Activated T-cell treated with anti-CD3 and anti-CD28 coated beads for 4 hours (primary cell): ENCODE measurements at regions not wholly inside any gene's neighbourhood (a gene's known extent, or its start where the extent isn't known, plus 50 kb on each side); places are given as distances from the start of the nearest gene placed in this dataset.
"Not testable (repeated sequence)": the region's sequence is repeated elsewhere in the genome, so short reads cannot be mapped to it uniquely, and the experiment has no call there.

Experiments
- DNase-seq: peaks from one replicate; pipeline ENCODE4 v3.0.0-alpha.2; 2020

GRCh38 chr21:28151758-28152157 is 840.9 kb downstream of the LTN1 start:
- no peak for DNase-seq

DNA sequence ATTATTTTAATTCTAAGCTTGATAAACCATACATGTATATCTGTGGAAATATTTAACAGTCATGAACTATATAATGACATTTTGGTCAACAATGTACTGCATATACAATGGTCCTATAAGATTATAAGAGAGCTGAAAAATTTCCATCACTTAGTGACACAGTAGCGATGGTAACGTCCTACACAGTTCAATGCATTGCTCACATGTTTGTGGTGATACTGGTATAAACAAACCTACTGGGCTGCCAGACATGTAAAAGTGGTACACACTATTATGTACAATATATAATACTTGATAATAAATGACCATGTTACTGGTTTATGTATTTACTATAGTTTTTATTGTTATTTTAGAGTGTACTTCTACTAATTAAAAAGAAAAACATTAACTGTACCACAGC is 841.9 kb downstream of the LTN1 start:
- no peak for DNase-seq

DNA sequence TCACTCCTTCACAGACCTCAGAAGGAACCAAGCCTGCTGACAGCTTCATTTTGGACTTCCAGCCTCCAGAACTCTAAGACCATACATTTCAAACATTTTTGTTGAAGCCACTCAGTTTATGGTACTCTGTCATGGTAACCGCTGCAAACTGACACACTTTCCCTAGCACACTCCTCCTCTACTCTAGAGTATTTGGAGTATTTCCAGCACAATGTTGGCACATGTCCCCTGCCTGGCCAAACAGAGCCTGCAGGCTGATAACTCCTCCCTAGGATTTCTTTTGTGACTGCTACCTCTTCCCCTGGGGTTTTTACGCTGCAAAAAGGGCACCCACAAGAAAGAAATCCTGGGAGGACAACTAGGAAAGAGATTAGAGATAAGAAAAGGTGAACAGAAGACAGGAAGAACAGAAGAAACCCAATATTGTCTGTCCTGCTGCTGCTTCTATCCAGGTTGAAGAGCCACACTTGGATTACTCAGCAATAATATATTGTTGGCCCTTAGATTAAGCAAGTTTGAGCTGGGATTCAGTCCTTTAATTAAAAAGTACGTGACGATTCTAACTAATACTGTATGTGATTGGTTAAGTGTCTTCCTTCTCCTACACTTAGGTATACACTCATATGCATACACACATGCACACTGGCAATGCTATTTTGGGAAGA is 844.1 kb downstream of the LTN1 start:
- DNase-seq = no peak

GRCh38 chr21:28144653-28145052 is 848.0 kb downstream of the LTN1 start:
- DNase-seq = no peak

DNA sequence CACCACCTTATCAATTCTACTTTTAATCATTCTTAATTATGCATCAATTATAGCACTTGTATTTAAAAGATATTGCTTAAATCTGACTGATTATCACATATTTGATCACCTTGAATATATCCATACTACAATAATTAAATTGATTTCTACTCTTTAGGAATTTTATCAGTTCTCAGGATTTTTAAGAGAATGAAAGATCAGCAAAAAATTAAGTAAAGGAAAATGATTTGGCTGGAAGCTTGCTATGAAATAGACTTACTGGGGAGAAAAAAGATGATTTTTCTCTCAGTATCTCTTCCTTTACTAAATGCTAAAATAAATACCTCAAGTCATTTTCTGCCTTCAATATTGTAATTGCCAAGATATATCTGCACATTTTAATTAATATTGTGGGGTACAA is 848.6 kb downstream of the LTN1 start:
- DNase-seq = no peak

- no peak for DNase-seq
Measured at GRCh38 chr21:28142697-28143096, 850.0 kb downstream of the LTN1 start.

DNA sequence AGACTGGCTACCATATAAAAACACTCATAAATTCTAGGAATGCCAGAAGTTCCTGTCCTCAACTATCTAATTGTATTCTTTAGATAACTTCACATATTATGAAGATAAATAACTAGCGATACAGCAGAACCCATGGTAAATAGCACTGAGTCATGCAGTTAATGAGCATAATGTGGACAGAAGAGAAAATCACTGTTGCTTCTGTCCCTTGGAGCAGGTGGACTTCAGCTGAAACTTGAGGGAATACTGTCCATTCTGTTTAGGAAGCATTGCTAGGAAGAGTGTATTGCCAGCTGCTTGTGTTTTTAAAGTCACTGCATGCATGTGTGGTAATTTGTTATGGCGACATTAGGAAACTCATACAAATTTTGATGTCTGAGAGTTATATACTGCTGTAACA is 854.4 kb downstream of the LTN1 start:
- no peak for DNase-seq

DNA sequence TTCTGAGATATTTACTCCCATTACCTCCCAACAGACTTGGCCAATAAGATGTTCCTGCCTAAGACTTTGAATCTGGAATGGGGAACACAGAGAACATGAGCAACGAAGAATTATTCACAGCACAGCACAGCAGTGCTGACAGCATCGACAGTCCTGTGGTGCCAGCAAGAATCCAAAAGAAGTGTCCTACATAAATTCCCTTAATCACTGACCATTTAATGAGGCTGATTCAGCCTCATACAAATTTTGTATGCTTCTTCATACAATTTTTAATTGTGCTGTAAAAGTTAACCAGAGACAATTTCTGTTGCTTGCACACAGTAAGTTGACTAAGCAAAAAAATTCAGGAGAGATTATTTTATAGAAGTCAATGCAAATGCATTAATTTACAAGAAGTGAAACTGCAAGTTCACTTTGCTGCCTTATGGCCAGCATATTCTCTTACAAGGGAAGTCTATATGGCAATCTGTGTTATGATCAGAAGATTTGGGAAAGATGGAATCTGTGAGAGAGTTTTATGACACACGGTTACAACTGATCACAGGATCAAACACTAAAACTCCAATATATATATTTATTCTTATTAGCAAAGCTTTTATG is 855.9 kb downstream of the LTN1 start:
- DNase-seq = no peak

GRCh38 chr21:28135646-28136045 is 857.0 kb downstream of the LTN1 start:
- no peak for DNase-seq

DNA sequence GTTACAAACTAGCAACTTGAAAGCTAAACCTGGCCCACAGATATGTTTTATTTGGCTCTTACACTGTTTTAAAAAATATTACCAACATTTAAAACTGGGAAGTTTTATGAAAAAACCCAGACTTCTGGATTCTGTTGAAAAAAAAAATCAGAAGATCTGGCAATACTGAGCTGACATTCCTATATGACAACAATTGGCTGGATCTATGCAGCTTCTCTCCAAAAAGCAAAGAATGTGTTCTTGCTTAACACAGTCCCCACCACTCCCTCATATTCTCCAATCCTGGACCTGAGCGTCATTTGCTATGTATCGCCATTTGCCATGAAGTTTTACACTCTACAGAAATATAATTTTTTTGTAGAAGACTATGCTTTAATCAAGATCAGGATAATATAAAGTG is 859.6 kb downstream of the LTN1 start:
- no peak for DNase-seq

DNA sequence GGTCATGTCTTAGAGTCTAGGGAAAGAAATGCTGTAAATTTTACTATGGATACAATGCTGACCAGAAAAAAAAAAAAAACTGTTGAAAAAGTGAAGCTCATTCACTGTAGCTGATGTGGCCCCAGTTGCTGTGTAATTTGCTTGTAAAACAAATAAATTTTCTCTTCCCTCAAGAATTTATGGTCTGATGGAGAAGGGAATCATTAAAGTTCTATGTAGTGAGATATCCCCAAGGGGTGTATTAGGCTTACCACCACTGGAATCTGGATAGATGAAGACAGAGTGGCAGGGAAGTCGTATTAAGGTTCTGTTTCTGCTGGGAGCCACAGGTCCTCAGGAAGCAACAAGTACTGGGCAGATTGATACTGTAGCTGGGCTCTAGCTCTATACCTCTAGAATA is 860.0 kb downstream of the LTN1 start:
- no peak for DNase-seq

DNA sequence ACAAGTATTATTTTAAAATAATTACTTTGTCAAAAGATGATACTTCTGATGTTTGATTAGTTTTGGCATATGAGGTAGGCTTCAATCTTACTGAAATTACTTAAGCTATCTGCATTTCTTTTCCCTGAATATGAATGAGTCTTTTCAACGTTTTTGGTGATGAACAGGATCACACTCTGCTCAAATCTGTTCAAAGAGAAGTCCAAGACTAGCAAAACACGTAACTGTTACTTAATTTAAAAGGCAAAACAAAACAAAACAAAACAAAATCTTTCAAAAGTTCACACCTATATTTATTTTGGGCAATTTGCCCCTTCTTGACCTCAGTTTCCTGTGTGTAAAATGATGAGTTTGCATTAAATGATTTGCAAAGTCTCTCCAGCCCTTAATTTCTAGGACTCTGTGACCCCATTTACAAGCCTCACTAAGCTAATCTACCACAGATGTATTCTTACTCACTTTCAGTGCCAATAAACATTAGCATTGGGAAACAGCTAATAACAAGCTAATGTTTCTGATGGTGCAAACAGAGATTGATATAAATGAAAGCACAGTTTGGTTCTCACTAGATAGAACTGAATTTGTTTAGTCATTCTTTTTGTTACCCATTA is 865.4 kb downstream of the LTN1 start:
- DNase-seq = no peak

DNA sequence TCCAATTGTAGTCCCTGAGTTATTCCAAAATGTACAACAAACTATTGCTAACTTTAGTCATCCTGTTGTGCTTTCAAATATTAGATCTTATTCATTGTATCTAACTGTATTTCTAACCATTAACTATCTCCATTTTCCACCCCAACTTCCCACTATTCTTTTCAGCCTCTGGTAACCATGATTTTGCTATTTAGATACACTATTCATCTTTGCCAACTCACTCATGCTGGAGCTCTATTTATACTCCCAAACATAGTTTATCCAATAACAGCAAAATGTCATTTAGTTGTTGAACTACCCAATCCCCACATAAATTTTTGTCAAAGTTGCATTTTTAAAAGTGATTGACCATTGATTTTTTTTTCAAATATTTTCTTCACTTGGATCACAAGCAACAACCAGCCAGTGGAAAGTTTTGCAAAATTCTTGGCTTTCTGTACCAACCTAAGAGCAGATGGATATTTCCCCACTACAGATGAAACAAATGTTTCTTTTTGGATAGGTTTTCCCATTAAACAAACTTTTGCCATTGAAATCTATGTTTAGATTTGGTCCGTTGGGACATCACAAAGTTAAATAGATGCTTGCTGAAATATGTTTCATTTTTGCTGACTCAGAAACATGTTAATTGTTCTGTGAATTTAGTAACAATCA is 866.0 kb downstream of the LTN1 start:
- no peak for DNase-seq

GRCh38 chr21:28124541-28124940 is 868.1 kb downstream of the LTN1 start:
- DNase-seq = no peak

DNA sequence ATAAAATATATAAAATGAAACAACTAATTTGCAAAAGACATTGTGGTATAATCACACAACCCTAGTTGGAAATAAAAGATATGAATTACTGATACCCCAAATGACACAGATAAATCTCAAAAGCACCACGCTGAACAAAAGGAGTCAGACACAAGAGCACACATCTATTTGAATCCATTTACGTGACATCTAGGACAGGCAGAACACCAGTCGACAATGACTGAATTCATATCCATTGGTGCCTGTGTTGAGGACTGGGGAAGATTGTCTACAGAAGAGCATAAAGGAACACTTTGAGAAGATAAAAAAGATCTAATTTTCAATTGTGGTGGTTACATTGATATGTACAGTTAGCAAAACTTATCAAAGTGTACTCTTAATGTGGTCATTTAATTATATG is 874.1 kb downstream of the LTN1 start:
- no peak for DNase-seq

- DNase-seq = not testable (repeated sequence)
Measured at GRCh38 chr21:28114986-28115385, 877.7 kb downstream of the LTN1 start.

GRCh38 chr21:28113718-28114117 is 879.0 kb downstream of the LTN1 start:
- no peak for DNase-seq

GRCh38 chr21:28112511-28112910 is 880.2 kb downstream of the LTN1 start:
- no peak for DNase-seq

GRCh38 chr21:28111151-28111619 is 881.5 kb downstream of the LTN1 start:
- no peak for DNase-seq

GRCh38 chr21:28110716-28111115 is 882.0 kb downstream of the LTN1 start:
- DNase-seq = no peak

- no peak for DNase-seq
Measured at GRCh38 chr21:28110074-28110473, 882.6 kb downstream of the LTN1 start.

DNA sequence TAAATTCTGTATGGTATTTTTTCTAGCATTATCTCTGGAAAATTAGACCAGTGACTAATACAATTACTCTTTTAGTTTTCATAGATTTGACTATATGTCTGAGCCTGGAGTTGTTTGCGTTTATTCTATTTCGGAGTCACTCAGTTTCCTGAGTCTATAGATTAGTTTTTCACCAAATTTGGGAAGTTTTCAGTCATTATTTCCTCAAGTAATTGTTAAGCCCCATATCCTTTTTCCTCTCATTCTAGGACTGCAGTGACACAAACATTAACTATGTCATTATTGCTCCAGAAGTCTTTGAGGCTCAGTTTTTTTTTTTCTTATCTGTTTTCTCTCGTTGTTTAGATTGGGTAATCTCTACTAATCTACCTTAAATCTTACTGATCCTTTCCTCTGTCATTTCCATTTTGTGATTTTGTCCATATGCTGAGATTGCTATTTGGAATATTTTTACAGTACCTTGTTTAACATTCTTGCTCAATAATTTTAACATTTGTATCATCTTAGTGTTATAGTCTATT is 886.2 kb downstream of the LTN1 start:
- DNase-seq = no peak

GRCh38 chr21:28104346-28104745 is 888.3 kb downstream of the LTN1 start:
- no peak for DNase-seq

DNA sequence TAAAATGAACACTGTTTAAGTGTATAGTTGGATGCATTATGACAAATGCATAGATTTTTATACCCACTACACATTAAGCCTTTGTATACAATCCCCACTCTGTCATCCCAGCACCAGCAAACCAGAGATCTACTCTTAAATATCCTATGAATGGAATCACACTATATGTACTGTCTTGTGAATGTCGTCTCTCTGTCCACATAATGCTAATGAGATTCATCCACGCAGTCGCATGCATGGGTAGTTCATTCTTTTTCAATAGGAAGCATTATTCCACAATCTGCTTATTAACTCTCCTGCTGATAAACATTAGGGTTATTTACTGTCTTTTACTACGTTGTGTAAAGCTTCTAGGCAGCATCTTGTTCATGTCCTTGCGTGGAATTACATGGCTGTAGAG is 892.3 kb downstream of the LTN1 start:
- no peak for DNase-seq
